MCF 10A (cell line): ENCODE measurements at regions not wholly inside any gene's neighbourhood (a gene's known extent, or its start where the extent isn't known, plus 50 kb on each side); places are given as distances from the start of the nearest gene placed in this dataset.

Source experiments
- BruUV-seq: library from RNA; stranded (reverse); fragments of 400-500 nt; replicated peaks from 2 replicates; lab custom pipeline; 2021; lab: Mats Ljungman, UMichigan
- CTCF ChIA-PET: fragments of 300-600 bp; sonication (Branson Sonifier 250); formaldehyde crosslinking; extraction: SDS; loops from one replicate; lab custom pipeline; 2021; ENCODE audit warnings: antibody characterized with exemption, inconsistent platforms; lab: Yijun Ruan, JAX
- POLR2A ChIA-PET: fragments of 300-600, 350-650 bp; sonication (Branson Sonifier 250); formaldehyde crosslinking; extraction: SDS; loops from one replicate; lab custom pipeline; 2020; ENCODE audit warnings: antibody characterized with exemption, inconsistent platforms; lab: Yijun Ruan, JAX
- DNase-seq: peaks from one replicate; pipeline ENCODE4 v3.0.0-alpha.2; 2018; ENCODE audit not compliant: unreplicated experiment
- H3K27ac Mint-ChIP-seq: one replicate; pipeline ENCODE4 v1.8.0; 2022; ENCODE audit warnings: mild to moderate bottlenecking, low read depth, mixed read lengths; ENCODE audit not compliant: unreplicated experiment
- H3K27me3 Mint-ChIP-seq: one replicate; pipeline ENCODE4 v1.8.0; 2022; ENCODE audit warnings: mixed read lengths; ENCODE audit not compliant: insufficient read depth, unreplicated experiment
- H3K36me3 Mint-ChIP-seq: one replicate; pipeline ENCODE4 v1.8.0; 2022; ENCODE audit warnings: mild to moderate bottlenecking, moderate library complexity, mixed read lengths; ENCODE audit not compliant: insufficient read depth, unreplicated experiment
- H3K4me1 Mint-ChIP-seq: one replicate; pipeline ENCODE4 v1.8.0; 2022; ENCODE audit warnings: mixed read lengths; ENCODE audit not compliant: insufficient read depth, unreplicated experiment
- H3K4me3 Mint-ChIP-seq: one replicate; pipeline ENCODE4 v1.8.0; 2022; ENCODE audit warnings: mild to moderate bottlenecking, moderate library complexity, mixed read lengths; ENCODE audit not compliant: unreplicated experiment
- H3K9me3 Mint-ChIP-seq: one replicate; pipeline ENCODE4 v1.8.0; 2022; ENCODE audit warnings: mixed read lengths; ENCODE audit not compliant: unreplicated experiment
- intact Hi-C: fragments of 100-400 bp; cut with micrococcal nuclease; formaldehyde crosslinking; loops from 2 replicates; pipeline ENCODE4 v1.14.1; 2022
- TF ChIP-seq, protein P1 (sequence below): fragments of 200-600 bp; IDR thresholded peaks from one replicate; pipeline ENCODE4 v1.8.0; 2022; ENCODE audit warnings: antibody characterized with exemption, mild to moderate bottlenecking; ENCODE audit not compliant: unreplicated experiment

DNA sequence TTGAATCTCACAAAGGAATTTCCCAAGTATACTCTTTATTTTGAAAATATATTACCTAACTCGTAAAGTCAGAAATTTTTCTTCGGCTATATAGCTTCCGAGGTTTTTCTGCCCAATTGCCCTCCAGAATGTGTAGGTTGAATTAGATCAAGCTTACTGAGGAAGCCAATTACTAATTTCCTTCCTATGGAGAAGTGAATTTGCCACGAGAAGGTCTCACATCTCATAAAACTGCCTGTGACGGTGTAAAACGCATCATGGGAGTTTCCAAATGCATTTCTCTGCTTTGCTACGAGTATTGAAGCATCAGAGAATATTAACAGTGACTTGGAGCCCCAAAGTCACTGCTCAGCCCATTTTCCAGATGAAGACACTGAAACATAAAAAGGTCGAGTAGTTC lies 262.3 kb downstream of the PTBP2 start:
- Mint-ChIP-seq H3K4me1 (no peaks in the 10 kb centered on the region), H3K4me3 (no peak overlapping the region), H3K9me3 (no peaks in the 10 kb centered on the region), H3K27ac (no peak overlapping the region), H3K27me3 (no peaks in the 10 kb centered on the region), H3K36me3 (no peaks in the 10 kb centered on the region)
- ChIA-PET CTCF (no interaction called here), POLR2A (no interaction called here)
- TF ChIP-seq, protein P1, sequence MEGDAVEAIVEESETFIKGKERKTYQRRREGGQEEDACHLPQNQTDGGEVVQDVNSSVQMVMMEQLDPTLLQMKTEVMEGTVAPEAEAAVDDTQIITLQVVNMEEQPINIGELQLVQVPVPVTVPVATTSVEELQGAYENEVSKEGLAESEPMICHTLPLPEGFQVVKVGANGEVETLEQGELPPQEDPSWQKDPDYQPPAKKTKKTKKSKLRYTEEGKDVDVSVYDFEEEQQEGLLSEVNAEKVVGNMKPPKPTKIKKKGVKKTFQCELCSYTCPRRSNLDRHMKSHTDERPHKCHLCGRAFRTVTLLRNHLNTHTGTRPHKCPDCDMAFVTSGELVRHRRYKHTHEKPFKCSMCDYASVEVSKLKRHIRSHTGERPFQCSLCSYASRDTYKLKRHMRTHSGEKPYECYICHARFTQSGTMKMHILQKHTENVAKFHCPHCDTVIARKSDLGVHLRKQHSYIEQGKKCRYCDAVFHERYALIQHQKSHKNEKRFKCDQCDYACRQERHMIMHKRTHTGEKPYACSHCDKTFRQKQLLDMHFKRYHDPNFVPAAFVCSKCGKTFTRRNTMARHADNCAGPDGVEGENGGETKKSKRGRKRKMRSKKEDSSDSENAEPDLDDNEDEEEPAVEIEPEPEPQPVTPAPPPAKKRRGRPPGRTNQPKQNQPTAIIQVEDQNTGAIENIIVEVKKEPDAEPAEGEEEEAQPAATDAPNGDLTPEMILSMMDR = no peak
- intact Hi-C loops = no loop called here
- no TSS peak for BruUV-seq
- no peak for DNase-seq

DNA sequence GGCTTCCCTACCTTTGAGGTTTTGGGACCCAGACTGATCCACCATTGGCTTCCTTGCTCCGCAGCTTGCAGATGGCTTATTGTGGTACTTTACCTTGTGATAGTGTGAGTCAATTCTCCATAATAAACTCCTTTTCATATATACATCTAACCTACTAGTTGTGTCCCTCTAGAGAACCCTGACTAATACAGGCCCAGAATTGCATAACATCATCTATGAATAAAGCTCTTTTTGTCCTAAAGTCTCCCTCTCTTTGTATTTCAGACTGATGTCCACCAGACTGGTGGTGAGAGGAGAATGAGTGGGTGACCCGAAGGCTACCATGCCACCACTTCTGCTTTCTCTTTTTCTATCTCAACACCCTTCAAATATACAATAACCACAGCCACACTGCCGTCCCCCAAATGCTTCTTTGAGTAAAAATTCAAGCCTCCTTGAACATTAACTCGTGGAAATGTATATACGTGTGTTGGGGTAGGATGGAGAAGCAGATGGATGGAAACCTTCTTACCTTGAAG lies 265.7 kb downstream of the PTBP2 start:
- no TSS peak for BruUV-seq
- no peaks in the 10 kb centered on the region for H3K36me3 Mint-ChIP-seq
- CTCF ChIA-PET = no interaction called here
- no peaks in the 10 kb centered on the region for H3K4me1 Mint-ChIP-seq
- intact Hi-C loops = no loop called here
- no peaks in the 10 kb centered on the region for H3K27me3 Mint-ChIP-seq
- H3K4me3 Mint-ChIP-seq = no peak overlapping the region
- no peaks in the 10 kb centered on the region for H3K9me3 Mint-ChIP-seq
- POLR2A ChIA-PET = no interaction called here
- H3K27ac Mint-ChIP-seq = no peak overlapping the region
- TF ChIP-seq, protein P1 = no peak
- no peak for DNase-seq

GRCh38 chr1:96989302-96989701 lies 267.7 kb downstream of the PTBP2 start:
- no peaks in the 10 kb centered on the region for H3K27me3 Mint-ChIP-seq
- H3K36me3 Mint-ChIP-seq = no peaks in the 10 kb centered on the region
- TF ChIP-seq, protein P1 = no peak
- CTCF ChIA-PET = no interaction called here
- no peak overlapping the region for H3K4me3 Mint-ChIP-seq
- no peaks in the 10 kb centered on the region for H3K9me3 Mint-ChIP-seq
- H3K4me1 Mint-ChIP-seq = no peaks in the 10 kb centered on the region
- intact Hi-C loops = no loop called here
- no peak overlapping the region for H3K27ac Mint-ChIP-seq
- no TSS peak for BruUV-seq
- no peak for DNase-seq
- POLR2A ChIA-PET = no interaction called here

DNA sequence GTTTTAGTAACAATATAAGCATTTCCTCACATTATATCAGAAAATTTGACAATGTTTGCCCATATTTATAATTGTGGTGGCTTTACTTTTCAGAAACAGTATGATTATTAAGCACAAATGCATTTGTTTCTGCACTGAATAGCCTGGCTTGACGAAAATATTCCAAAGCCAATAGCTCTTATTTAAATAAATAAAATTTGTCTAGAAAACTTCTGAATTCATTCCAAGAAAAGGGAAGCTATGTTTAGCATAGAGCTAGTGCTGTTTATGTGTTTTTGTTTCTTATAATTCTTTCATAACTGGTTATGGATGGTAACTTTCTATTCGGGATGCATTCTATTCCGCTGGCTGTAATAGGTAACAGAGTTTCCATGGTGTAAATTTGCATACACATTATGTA lies 268.6 kb downstream of the PTBP2 start:
- Mint-ChIP-seq H3K36me3 (no peaks in the 10 kb centered on the region), H3K27me3 (no peaks in the 10 kb centered on the region), H3K4me3 (no peak overlapping the region), H3K9me3 (no peaks in the 10 kb centered on the region), H3K27ac (no peak overlapping the region), H3K4me1 (no peaks in the 10 kb centered on the region)
- TF ChIP-seq, protein P1 = no peak
- no peak for DNase-seq
- intact Hi-C loops = no loop called here
- ChIA-PET CTCF (no interaction called here), POLR2A (interaction anchor here (1.4 kb wide), 1 partner anchor 8 kb away, joined by 4 read pairs; no protein-coding TSS in a partner anchor)
- no TSS peak for BruUV-seq
